Neuron (in vitro differentiated cells): ENCODE measurements at regions not wholly inside any gene's neighbourhood (a gene's known extent, or its start where the extent isn't known, plus 50 kb on each side); places are given as distances from the start of the nearest gene placed in this dataset.

Experiments used
- H2AFZ ChIP-seq: one replicate; pipeline ENCODE4 v1.6.1; 2013; ENCODE audit warnings: low read depth, mild to moderate bottlenecking, inconsistent platforms, low read length, moderate library complexity
- H3K27me3 ChIP-seq: one replicate; pipeline ENCODE4 v1.6.1; 2013; ENCODE audit warnings: low read length; ENCODE audit not compliant: insufficient read depth
- H3K36me3 ChIP-seq: one replicate; pipeline ENCODE4 v1.6.1; 2013; ENCODE audit warnings: low read length; ENCODE audit not compliant: insufficient read depth
- H3K4me1 ChIP-seq: one replicate; pipeline ENCODE4 v1.6.1; 2013; ENCODE audit warnings: low read length; ENCODE audit not compliant: insufficient read depth
- H3K4me3 ChIP-seq: 2 replicates; pipeline ENCODE4 v1.5.1; 2013; ENCODE audit warnings: mild to moderate bottlenecking, low read length, moderate library complexity
- H3K9me3 ChIP-seq: one replicate; pipeline ENCODE4 v1.6.1; 2013; ENCODE audit warnings: low read length

DNA sequence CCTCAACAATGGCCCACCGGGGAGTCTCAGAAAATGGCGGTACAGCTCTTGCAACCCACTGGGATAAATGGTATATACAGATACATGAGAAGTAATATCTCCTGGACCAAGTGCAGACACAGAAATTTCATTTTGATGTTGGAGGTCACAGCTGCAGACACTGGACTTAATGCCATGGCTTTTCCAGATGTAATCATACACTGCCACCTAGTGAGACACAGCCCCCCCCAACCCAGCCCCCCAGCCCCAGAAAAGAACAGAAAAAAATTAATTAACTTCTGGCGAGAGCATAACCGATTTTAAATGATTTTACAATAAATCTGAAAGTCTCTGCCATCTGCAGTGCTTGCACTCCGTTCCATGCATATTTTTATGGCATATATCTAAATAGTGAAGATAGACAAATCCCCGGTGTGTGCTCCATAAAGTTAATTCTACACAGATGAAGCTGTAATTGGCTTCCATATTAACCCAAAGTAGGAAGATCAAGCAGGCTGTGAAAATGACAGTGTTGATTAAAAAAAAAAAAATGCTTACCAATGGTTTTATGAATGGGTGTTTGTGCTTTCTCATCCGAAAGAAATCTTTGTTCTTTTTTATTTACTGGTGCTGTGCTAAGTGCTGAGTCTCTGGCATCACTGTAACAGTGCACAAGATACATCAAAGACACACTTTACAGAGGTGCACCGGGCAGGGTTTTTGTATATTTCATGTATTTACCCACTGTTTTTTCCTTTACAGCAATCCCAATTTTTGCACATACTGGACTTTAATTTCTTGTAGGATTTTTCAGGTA lies 804.1 kb downstream of the TFAP2A start:
- H3K4me1 ChIP-seq: no peaks in the 10 kb centered on the region
- no peaks in the 10 kb centered on the region for H3K36me3 ChIP-seq
- H3K4me3 ChIP-seq: no peak overlapping the region
- H3K9me3 ChIP-seq: no peaks in the 10 kb centered on the region
- H2AFZ ChIP-seq: no peak overlapping the region
- H3K27me3 ChIP-seq: no peaks in the 10 kb centered on the region

DNA sequence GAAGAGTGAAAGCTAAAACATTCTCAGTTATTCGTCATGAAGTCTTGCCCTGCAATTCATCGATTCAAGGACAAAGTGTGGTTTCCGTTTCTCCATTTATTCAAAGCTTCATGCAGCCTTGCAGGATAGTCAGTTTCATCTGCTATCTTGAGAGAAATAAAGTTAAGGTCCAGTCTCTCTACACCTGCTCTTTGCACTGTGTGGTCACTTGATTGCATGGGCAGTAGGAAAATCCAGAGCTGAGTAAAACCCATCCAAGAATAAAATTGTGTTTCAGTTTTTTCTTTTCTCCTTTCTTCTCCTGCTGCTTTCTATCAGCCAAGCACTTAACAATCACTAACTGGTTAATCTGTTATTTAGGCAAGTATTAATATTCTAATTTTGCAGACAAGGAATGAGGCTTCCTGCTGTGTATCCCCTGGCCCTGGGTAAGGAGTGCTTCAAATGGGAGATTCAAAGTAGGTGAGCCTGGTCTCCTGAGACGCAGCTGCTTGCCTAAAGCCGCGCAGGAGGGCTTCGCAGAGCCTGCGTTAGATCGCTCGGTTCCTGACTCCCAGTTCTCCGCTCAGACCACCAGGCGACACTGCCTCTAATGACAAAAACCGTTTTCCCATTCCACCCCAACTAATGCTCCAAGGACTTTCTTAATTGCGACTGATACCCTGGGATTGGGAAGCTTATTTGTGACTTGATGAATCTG lies 808.3 kb downstream of the TFAP2A start:
- no peaks in the 10 kb centered on the region for H3K4me1 ChIP-seq
- H3K27me3 ChIP-seq: no peaks in the 10 kb centered on the region
- H3K36me3 ChIP-seq: no peaks in the 10 kb centered on the region
- H2AFZ ChIP-seq: no peak overlapping the region
- H3K4me3 ChIP-seq: no peak overlapping the region
- no peaks in the 10 kb centered on the region for H3K9me3 ChIP-seq

DNA sequence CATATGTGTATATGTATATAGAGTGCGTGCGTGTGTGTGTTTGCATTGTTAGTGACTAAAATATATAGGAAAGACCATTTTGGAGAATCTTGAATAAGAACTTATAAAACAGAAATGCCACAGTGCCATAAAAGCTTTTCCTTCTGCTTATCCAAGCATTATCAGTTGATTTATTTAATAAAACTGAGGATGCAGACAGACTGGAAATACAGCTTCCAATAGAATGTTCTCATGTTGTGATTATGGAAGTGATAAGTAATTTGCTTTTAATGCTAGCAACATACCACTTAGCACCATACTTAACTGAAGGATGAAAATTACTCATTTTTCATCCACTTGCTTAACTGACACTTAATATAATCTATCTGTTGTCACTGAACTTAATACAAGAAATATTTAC lies 820.1 kb downstream of the TFAP2A start:
- no peak overlapping the region for H2AFZ ChIP-seq

DNA sequence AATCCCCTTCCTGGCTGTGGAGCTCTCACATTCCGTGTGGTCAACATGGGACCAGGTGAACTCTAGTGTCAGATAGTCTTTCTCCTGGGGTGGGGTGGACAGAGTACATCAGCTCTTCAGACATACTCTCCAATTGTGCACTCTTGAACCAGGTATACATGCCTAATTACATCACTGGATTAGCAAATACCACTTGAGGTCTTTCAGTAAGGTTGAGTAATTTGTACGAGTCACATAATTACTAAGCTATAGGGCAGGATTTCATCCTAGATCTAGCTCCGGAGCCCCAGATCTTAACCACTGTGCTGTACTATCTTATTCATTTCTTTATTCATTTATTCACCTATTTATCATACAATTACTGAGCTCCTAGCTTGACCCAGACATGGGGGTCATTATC lies 821.3 kb downstream of the TFAP2A start:
- no peaks in the 10 kb centered on the region for H3K36me3 ChIP-seq

More for the DNA sequence above, 820.1 kb downstream of the TFAP2A start:
- H3K4me3 ChIP-seq: no peak overlapping the region
- H3K27me3 ChIP-seq: no peaks in the 10 kb centered on the region
- no peaks in the 10 kb centered on the region for H3K9me3 ChIP-seq
- H3K36me3 ChIP-seq: no peaks in the 10 kb centered on the region
- no peaks in the 10 kb centered on the region for H3K4me1 ChIP-seq

DNA sequence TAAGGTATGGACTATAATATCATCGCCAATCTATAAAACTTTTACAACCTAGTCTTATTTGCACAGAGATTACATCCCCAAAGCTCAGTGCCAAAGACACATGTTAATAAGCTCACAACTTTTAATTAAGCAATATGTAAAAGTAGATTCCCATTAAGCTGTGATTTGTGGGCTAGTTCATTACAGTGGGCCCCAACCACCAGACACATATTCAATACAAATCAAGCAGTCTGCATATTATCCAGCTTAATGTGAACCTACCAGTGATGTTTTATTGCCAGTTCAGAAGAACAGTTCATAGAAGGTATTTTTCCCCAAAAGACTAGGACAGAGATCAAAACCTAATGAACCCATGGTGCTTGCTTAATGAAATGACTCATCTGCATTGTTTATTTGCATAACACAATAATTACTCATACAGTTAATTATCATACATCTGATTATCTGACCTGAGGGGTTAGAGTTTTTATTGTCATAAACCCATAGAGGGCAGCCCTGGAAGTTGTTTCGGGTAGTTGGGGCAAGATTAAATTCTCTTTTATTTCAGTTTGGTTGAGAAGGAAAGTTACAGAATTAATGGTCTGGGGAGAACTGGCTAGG lies 831.0 kb downstream of the TFAP2A start:
- H3K4me1 ChIP-seq: peaks cover 6% of the 10 kb centered on the region
- no peak overlapping the region for H2AFZ ChIP-seq
- H3K36me3 ChIP-seq: no peaks in the 10 kb centered on the region
- no peak overlapping the region for H3K4me3 ChIP-seq
- H3K9me3 ChIP-seq: no peaks in the 10 kb centered on the region
- H3K27me3 ChIP-seq: no peaks in the 10 kb centered on the region

More for the DNA sequence above, 821.3 kb downstream of the TFAP2A start:
- Histone ChIP-seq H3K4me1 (no peaks in the 10 kb centered on the region), H3K9me3 (no peaks in the 10 kb centered on the region), H3K27me3 (no peaks in the 10 kb centered on the region), H2AFZ (no peak overlapping the region), H3K4me3 (no peak overlapping the region)

DNA sequence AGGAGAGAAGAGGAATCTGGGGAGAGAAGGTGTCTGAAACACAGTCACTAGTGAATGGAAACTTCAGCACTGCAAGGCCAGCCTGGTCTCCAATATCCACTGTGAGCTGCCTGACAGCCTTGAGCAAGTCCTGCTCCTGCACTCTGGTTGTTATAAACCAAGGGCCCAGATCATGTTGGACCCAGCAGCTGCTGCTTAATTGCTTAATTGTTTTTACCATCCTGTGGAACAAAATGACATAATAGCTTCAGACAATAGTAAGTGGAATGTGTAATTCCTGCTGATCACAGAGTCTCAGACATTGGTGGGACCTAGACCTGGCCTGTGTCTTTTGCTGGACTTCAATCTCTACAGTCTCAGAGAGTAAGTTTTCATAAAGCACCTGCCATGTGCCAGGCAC lies 833.7 kb downstream of the TFAP2A start:
- no peaks in the 10 kb centered on the region for H3K27me3 ChIP-seq
- no peak overlapping the region for H3K4me3 ChIP-seq
- H3K4me1 ChIP-seq: peaks cover 8% of the 10 kb centered on the region
- H3K36me3 ChIP-seq: no peaks in the 10 kb centered on the region
- H2AFZ ChIP-seq: no peak overlapping the region
- no peaks in the 10 kb centered on the region for H3K9me3 ChIP-seq

DNA sequence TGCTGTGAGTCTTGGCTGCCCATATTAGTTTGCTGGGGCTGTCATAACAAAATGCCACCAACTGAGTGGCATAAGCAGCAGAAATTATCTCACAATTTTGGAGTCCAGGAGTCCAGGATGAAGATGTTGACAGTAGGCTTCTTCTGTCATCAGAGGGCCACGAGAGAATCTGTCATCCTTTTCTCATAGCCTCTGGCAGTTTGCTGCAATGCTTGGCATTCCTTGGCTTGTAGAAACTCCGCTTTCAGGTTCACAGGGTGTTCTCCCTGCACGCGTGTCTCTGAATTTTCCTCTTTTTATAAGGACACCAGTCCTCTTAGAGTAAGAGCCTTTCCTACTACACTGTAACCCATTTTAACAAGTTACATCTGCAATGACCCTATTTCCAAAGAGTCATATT lies 838.4 kb downstream of the TFAP2A start:
- H2AFZ ChIP-seq: no peak overlapping the region
- no peaks in the 10 kb centered on the region for H3K36me3 ChIP-seq
- H3K9me3 ChIP-seq: no peaks in the 10 kb centered on the region
- peaks cover 5% of the 10 kb centered on the region for H3K4me1 ChIP-seq
- no peaks in the 10 kb centered on the region for H3K27me3 ChIP-seq
- no peak overlapping the region for H3K4me3 ChIP-seq

DNA sequence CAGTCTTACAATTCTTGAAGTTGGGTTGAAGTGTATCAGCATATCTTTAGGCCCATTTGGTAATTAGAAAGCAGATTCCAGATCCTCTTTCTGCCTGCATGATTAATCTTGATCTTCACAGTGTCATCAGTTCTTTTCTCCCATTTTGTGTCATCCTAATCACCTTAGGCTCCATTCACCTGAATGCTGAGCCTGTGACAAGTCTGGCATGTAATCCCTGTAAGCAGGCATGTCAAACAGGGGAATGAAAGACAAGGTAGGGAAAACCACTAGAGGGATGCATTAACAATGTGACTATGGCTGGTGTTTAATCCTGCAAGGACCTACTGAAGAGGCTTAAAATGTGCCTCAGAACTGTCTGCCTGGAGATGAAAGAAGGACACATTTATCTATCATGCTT lies 848.8 kb downstream of the TFAP2A start:
- Histone ChIP-seq H3K4me3 (no peak overlapping the region), H3K9me3 (no peaks in the 10 kb centered on the region), H3K36me3 (no peaks in the 10 kb centered on the region), H2AFZ (no peak overlapping the region), H3K4me1 (no peaks in the 10 kb centered on the region), H3K27me3 (no peaks in the 10 kb centered on the region)

DNA sequence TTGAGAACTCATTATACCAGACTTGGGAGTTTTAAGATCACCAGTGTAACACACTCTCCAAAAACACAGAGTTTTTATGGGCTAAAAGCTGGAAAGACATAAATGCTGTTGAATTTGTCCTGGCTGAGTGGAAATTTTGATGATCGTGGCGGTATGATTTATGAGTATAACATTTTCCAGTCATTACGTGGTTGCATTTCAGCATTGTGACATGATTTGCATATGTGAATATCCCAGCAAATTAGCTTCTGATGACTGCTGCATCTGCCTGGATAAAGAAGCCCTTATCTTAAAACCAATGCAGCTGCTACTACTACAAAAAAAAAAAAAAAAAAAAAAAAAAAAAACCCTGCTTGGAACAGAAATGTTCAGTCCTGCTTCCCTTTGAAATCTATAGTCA lies 850.9 kb downstream of the TFAP2A start:
- no peaks in the 10 kb centered on the region for H3K4me1 ChIP-seq
- no peaks in the 10 kb centered on the region for H3K27me3 ChIP-seq
- no peak overlapping the region for H3K4me3 ChIP-seq
- no peak overlapping the region for H2AFZ ChIP-seq
- no peaks in the 10 kb centered on the region for H3K9me3 ChIP-seq
- no peaks in the 10 kb centered on the region for H3K36me3 ChIP-seq

DNA sequence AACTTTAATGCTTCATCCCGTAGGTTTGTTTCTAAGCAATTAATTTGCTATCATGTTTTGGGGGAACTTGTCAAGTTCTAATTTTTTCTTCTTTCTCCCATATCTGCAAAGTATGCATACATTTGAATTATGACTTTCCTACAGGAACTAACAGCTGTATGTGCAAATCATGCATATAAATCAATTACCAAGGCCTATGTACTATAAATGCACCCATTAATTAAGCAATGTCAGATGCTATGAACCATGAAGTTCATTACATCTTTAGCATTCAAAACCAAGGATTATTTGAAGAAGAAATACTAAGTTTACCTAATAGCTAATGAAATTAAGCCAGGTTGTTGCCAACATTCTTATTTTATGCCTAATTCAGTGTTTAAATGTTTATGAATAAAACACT lies 851.3 kb downstream of the TFAP2A start:
- Histone ChIP-seq H3K27me3 (no peaks in the 10 kb centered on the region), H3K4me3 (no peak overlapping the region), H3K36me3 (no peaks in the 10 kb centered on the region), H2AFZ (no peak overlapping the region), H3K9me3 (no peaks in the 10 kb centered on the region), H3K4me1 (no peaks in the 10 kb centered on the region)

DNA sequence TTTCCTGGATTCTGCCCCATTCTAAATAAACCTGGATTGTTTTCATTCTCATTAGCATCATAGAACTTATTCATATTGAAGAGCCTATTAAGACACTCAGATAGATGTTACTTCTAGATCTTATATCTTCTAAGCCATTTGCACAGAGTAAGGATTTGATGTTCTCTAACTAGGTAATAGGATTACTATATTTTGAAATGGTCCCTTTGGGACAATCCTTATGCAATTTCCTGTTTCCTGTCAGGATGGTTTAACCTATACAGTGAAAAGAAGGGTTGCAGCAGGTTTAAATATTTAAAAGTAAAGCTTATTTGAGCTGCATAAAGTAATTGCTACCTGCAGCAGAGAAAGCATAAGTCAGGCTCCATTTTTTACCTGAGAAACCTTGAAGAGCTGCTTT lies 860.1 kb downstream of the TFAP2A start:
- H3K27me3 ChIP-seq: no peaks in the 10 kb centered on the region
- no peaks in the 10 kb centered on the region for H3K36me3 ChIP-seq
- no peaks in the 10 kb centered on the region for H3K9me3 ChIP-seq
- H3K4me3 ChIP-seq: no peak overlapping the region
- H2AFZ ChIP-seq: no peak overlapping the region
- H3K4me1 ChIP-seq: no peaks in the 10 kb centered on the region

DNA sequence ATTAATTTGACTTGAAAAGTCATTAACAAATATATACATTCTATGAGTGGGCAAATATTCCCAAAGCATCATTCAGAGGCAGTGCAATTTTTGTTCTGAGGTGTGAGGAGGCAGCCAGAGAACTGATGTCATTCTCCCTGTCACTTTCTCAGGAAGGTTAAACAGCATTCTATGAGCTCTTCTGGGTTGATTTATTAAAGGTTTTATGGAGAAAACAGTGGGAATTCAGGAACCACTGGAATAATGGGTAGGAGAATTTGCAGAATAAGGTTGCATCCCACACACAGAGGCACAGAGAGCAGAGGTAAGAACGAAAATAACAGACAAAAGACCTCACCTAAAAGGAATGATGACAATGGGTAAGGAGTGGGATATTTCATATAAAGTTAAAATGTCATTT lies 860.6 kb downstream of the TFAP2A start:
- no peak overlapping the region for H3K4me3 ChIP-seq
- H3K9me3 ChIP-seq: no peaks in the 10 kb centered on the region
- H2AFZ ChIP-seq: no peak overlapping the region
- H3K36me3 ChIP-seq: no peaks in the 10 kb centered on the region
- H3K4me1 ChIP-seq: no peaks in the 10 kb centered on the region
- H3K27me3 ChIP-seq: no peaks in the 10 kb centered on the region

DNA sequence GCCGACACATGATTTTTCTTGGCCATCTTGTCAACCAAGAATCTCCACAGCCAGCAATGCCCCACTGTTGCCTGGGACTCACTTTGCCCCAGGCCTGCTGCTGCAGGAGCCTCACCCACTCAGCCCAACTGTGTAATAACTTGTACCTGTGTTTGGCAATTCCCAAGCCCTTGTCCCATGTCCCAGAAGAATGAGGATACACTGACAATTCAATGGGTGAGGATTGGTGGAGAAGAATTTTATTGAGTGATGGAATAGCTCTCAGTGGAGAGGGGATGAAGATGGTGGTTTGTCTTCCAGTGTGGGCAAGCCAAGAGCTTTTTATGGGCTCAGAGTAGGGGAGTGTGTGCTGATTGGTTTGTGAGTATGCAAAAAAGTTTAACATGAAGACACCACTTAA lies 861.9 kb downstream of the TFAP2A start:
- no peaks in the 10 kb centered on the region for H3K4me1 ChIP-seq
- H3K4me3 ChIP-seq: no peak overlapping the region
- H3K36me3 ChIP-seq: no peaks in the 10 kb centered on the region
- no peak overlapping the region for H2AFZ ChIP-seq
- no peaks in the 10 kb centered on the region for H3K9me3 ChIP-seq
- H3K27me3 ChIP-seq: no peaks in the 10 kb centered on the region
